ENCODE measurements at regions not wholly inside any gene's neighbourhood (a gene's known extent, or its start where the extent isn't known, plus 50 kb on each side); places are given as distances from the start of the nearest gene placed in this dataset.

- TF ChIP-seq CTCF (IDR thresholded peaks at IDR 0.05) = no peak
- no peak for TF ChIP-seq POLR2A (IDR thresholded peaks at IDR 0.05)
Measured at GRCh38 chr4:24219209-24219608, 329.4 kb upstream of the PPARGC1A start.
